ENCODE measurements at regions not wholly inside any gene's neighbourhood (a gene's known extent, or its start where the extent isn't known, plus 50 kb on each side); places are given as distances from the start of the nearest gene placed in this dataset.

DNA sequence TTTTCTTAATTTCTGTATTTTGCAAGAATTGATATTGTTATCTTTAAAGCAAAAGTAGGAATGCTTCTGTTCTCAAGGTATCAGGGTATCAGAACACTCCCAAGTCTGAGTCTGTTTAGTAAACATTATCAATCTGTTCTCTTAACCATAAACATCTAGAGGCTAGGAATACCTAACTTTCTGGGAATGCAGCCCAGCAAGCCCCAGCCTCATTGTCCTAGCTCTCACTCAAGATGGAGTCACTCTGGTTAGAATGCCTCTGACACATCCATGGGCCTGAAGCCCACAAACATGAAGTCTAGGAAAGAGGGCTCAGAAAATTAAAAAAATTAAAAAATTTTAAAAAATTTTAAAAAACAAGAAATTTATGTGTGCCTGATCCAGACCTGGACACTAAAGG is 315.1 kb upstream of the DKK2 start:
- Histone ChIP-seq H2AK9ac (replicated peaks; ENCODE audit: low read depth, low read length, poor library complexity) (no peak overlapping the region), H4K20me1 (ENCODE audit: insufficient read depth, low read length) (no peaks in the 10 kb centered on the region), H3K79me1 (ENCODE audit: low read depth in 1 of 2, low read length in 2 of 2) (no peaks in the 10 kb centered on the region), H3K9me3 (ENCODE audit: control insufficient read depth, insufficient read depth, low read length) (no peaks in the 10 kb centered on the region), H2BK15ac (ENCODE audit: low read depth, low read length) (no peak overlapping the region), H3K4me1 (ENCODE audit: control insufficient read depth, insufficient read depth, low read length) (no peaks in the 10 kb centered on the region), H3K18ac (ENCODE audit: low read depth, low read length) (no peak overlapping the region), H3K4me3 (ENCODE audit: insufficient read depth, low read depth, low read length) (no peak overlapping the region), H3K9me1 (ENCODE audit: insufficient read depth, low read length) (no peaks in the 10 kb centered on the region), H3K27me3 (ENCODE audit: control insufficient read depth, insufficient read depth, low read length) (no peaks in the 10 kb centered on the region), H4K8ac (ENCODE audit: low read depth in 2 of 2, low read length in 2 of 2) (no peak overlapping the region), H4K5ac (ENCODE audit: low read depth, low read length) (no peak overlapping the region), H3K4ac (ENCODE audit: low read depth, low read length) (no peak overlapping the region), H2AFZ (replicated peaks; ENCODE audit: low read length, poor library complexity) (no peak overlapping the region), H3K9ac (ENCODE audit: low read depth, low read length) (no peak overlapping the region), H2BK20ac (ENCODE audit: low read depth, low read length) (no peak overlapping the region), H3K56ac (ENCODE audit: extremely low read depth, insufficient read depth, low read length) (no peak overlapping the region), H2AK5ac (ENCODE audit: low read depth, low read length) (no peak overlapping the region), H3K4me2 (ENCODE audit: low read depth, low read length) (no peak overlapping the region), H2BK120ac (ENCODE audit: low read depth, low read length) (no peak overlapping the region), H2BK5ac (ENCODE audit: low read depth, low read length, poor library complexity, severe bottlenecking) (no peak overlapping the region), H3K23ac (ENCODE audit: low read depth, low read length) (no peak overlapping the region), H3K27ac (ENCODE audit: insufficient read depth, low read length) (no peak overlapping the region), H3K14ac (replicated peaks; ENCODE audit: low read depth, low read length) (no peak overlapping the region), H4K91ac (ENCODE audit: insufficient read depth, low read depth, low read length) (no peak overlapping the region), H3K36me3 (ENCODE audit: control insufficient read depth, insufficient read depth, low read length) (no peaks in the 10 kb centered on the region)
- DNase-seq (no peak), ATAC-seq (ENCODE audit: low read depth) (no peak)
- in situ Hi-C loops (cut with MboI; ENCODE audit: low sequenced_read_pairs): no loop called here
- BruUV-seq (replicated peaks): no TSS peak
- POLR2A ChIA-PET (ENCODE audit: unreplicated experiment): no interaction called here
- CTCF ChIA-PET: no interaction called here
- intact Hi-C loops (cut with micrococcal nuclease): loop anchor here (5.0 kb wide), 1 partner anchor 34 kb away; no protein-coding TSS in a partner anchor
- no peak for TF ChIP-seq RCOR1 (IDR thresholded peaks at IDR 0.05; ENCODE audit: insufficient replicate concordance, low read length)
- no peak for TF ChIP-seq RFX5 (IDR thresholded peaks at IDR 0.05; ENCODE audit: low read depth, low read length)
- no peak for TF ChIP-seq SMC3 (IDR thresholded peaks at IDR 0.05; ENCODE audit: low read depth, low read length)
- dilution Hi-C loops (cut with HindIII; ENCODE audit: low sequenced_read_pairs, unreplicated experiment): no loop called here
